ENCODE measurements at regions not wholly inside any gene's neighbourhood (a gene's known extent, or its start where the extent isn't known, plus 50 kb on each side); places are given as distances from the start of the nearest gene placed in this dataset.
A peak's percentile ranks its signal among the peaks of the same experiment; 100 is the strongest.

- Histone ChIP-seq H3K27ac (ENCODE audit: low read depth, low read length) (no peak overlapping the region), H3K79me2 (ENCODE audit: insufficient read depth, low read length) (no peaks in the 10 kb centered on the region), H3K4me3 (ENCODE audit: insufficient read depth, low read length) (no peak overlapping the region), H3K9me3 (ENCODE audit: low read depth, low read length) (no peaks in the 10 kb centered on the region), H2AFZ (ENCODE audit: low read length) (no peak overlapping the region), H3K4me1 (ENCODE audit: insufficient read depth, low read length) (no peaks in the 10 kb centered on the region), H3K27me3 (ENCODE audit: insufficient read depth, low read length) (no peaks in the 10 kb centered on the region), H3K4me2 (ENCODE audit: insufficient read depth, low read length) (no peak overlapping the region), H3K36me3 (ENCODE audit: insufficient read depth, low read length) (no peaks in the 10 kb centered on the region), H4K20me1 (ENCODE audit: insufficient read depth, low read length) (no peaks in the 10 kb centered on the region)
- DNase-seq (ENCODE audit: insufficient read length, low spot score, missing footprints) = no peak
- TF ChIP-seq, protein P1, sequence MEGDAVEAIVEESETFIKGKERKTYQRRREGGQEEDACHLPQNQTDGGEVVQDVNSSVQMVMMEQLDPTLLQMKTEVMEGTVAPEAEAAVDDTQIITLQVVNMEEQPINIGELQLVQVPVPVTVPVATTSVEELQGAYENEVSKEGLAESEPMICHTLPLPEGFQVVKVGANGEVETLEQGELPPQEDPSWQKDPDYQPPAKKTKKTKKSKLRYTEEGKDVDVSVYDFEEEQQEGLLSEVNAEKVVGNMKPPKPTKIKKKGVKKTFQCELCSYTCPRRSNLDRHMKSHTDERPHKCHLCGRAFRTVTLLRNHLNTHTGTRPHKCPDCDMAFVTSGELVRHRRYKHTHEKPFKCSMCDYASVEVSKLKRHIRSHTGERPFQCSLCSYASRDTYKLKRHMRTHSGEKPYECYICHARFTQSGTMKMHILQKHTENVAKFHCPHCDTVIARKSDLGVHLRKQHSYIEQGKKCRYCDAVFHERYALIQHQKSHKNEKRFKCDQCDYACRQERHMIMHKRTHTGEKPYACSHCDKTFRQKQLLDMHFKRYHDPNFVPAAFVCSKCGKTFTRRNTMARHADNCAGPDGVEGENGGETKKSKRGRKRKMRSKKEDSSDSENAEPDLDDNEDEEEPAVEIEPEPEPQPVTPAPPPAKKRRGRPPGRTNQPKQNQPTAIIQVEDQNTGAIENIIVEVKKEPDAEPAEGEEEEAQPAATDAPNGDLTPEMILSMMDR (IDR thresholded peaks at IDR 0.05; ENCODE audit: extremely low read depth, low read depth, low read length) = no peak
These were observed 200.9 kb upstream of the TRIB2 start for GRCh38 chr2:12515871-12516270.

- Histone ChIP-seq H3K4me3 (ENCODE audit: insufficient read depth, low read length) (no peak overlapping the region), H3K36me3 (ENCODE audit: insufficient read depth, low read length) (no peaks in the 10 kb centered on the region), H3K79me2 (ENCODE audit: insufficient read depth, low read length) (no peaks in the 10 kb centered on the region), H3K4me1 (ENCODE audit: insufficient read depth, low read length) (peaks cover 35% of the 10 kb centered on the region), H4K20me1 (ENCODE audit: insufficient read depth, low read length) (no peaks in the 10 kb centered on the region), H3K27ac (ENCODE audit: low read depth, low read length) (peak overlapping the region; percentile 99), H3K4me2 (ENCODE audit: insufficient read depth, low read length) (peak overlapping the region; percentile 3), H3K9me3 (ENCODE audit: low read depth, low read length) (no peaks in the 10 kb centered on the region), H2AFZ (ENCODE audit: low read length) (no peak overlapping the region), H3K27me3 (ENCODE audit: insufficient read depth, low read length) (no peaks in the 10 kb centered on the region)
- DNase-seq (ENCODE audit: insufficient read length, low spot score, missing footprints) = no peak
- TF ChIP-seq, protein P1 (IDR thresholded peaks at IDR 0.05; ENCODE audit: extremely low read depth, low read depth, low read length) = no peak
These were observed 183.3 kb upstream of the TRIB2 start for GRCh38 chr2:12533337-12534005.

DNA sequence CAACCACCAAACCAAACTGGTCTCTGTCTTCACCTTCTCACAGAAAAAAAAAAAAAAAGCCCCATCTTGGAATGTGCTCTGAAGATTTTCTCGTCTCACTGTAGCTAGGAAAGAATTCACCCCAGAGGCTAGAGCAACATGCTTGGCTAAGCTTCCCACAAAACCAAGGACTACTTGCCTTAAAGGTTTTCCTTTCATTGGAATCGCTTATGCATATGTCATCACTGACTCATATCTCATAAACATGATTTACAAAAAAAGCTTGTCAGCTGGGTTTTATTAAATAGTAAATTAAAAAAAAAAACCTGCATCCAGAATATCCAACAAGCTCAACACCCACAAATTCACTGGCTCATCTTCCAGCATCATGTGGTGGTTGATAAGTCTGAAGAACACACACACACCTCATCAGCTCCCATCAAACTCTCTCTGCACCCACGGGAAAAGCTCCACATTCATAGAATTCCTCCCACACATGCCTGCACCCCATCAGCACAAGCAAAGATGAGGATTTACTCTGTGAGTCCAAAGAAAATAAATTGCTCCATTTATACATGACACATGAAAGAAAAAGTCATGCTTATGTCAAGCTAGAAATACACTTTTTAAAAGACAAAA, 182.0 kb upstream of the TRIB2 start:
- peak; percentile 62 for DNase-seq (ENCODE audit: insufficient read length, low spot score, missing footprints)
- peak overlapping the region; percentile 99 for H3K27ac ChIP-seq (ENCODE audit: low read depth, low read length)
- H4K20me1 ChIP-seq (ENCODE audit: insufficient read depth, low read length) = no peaks in the 10 kb centered on the region
- H3K79me2 ChIP-seq (ENCODE audit: insufficient read depth, low read length) = no peaks in the 10 kb centered on the region
- peak overlapping the region; percentile 83 for H3K4me2 ChIP-seq (ENCODE audit: insufficient read depth, low read length)
- H3K27me3 ChIP-seq (ENCODE audit: insufficient read depth, low read length) = no peaks in the 10 kb centered on the region
- peaks cover 35% of the 10 kb centered on the region for H3K4me1 ChIP-seq (ENCODE audit: insufficient read depth, low read length)
- H3K36me3 ChIP-seq (ENCODE audit: insufficient read depth, low read length) = no peaks in the 10 kb centered on the region
- H3K4me3 ChIP-seq (ENCODE audit: insufficient read depth, low read length) = peak overlapping the region; percentile 54
- TF ChIP-seq, protein P1 (IDR thresholded peaks at IDR 0.05; ENCODE audit: extremely low read depth, low read depth, low read length) = no peak
- H3K9me3 ChIP-seq (ENCODE audit: low read depth, low read length) = no peaks in the 10 kb centered on the region
- peak overlapping the region; percentile 33 for H2AFZ ChIP-seq (ENCODE audit: low read length)

- Histone ChIP-seq H3K4me1 (ENCODE audit: insufficient read depth, low read length) (peaks cover 35% of the 10 kb centered on the region), H3K4me2 (ENCODE audit: insufficient read depth, low read length) (no peak overlapping the region), H4K20me1 (ENCODE audit: insufficient read depth, low read length) (no peaks in the 10 kb centered on the region), H3K27ac (ENCODE audit: low read depth, low read length) (no peak overlapping the region), H3K79me2 (ENCODE audit: insufficient read depth, low read length) (no peaks in the 10 kb centered on the region), H3K36me3 (ENCODE audit: insufficient read depth, low read length) (no peaks in the 10 kb centered on the region), H3K4me3 (ENCODE audit: insufficient read depth, low read length) (no peak overlapping the region), H3K9me3 (ENCODE audit: low read depth, low read length) (no peaks in the 10 kb centered on the region), H2AFZ (ENCODE audit: low read length) (peak overlapping the region; percentile 56), H3K27me3 (ENCODE audit: insufficient read depth, low read length) (no peaks in the 10 kb centered on the region)
- DNase-seq (ENCODE audit: insufficient read length, low spot score, missing footprints) = no peak
- TF ChIP-seq, protein P1 (IDR thresholded peaks at IDR 0.05; ENCODE audit: extremely low read depth, low read depth, low read length) = no peak
These were observed 179.8 kb upstream of the TRIB2 start for GRCh38 chr2:12536976-12537375.
